ENCODE measurements at regions not wholly inside any gene's neighbourhood (a gene's known extent, or its start where the extent isn't known, plus 50 kb on each side); places are given as distances from the start of the nearest gene placed in this dataset.

DNA sequence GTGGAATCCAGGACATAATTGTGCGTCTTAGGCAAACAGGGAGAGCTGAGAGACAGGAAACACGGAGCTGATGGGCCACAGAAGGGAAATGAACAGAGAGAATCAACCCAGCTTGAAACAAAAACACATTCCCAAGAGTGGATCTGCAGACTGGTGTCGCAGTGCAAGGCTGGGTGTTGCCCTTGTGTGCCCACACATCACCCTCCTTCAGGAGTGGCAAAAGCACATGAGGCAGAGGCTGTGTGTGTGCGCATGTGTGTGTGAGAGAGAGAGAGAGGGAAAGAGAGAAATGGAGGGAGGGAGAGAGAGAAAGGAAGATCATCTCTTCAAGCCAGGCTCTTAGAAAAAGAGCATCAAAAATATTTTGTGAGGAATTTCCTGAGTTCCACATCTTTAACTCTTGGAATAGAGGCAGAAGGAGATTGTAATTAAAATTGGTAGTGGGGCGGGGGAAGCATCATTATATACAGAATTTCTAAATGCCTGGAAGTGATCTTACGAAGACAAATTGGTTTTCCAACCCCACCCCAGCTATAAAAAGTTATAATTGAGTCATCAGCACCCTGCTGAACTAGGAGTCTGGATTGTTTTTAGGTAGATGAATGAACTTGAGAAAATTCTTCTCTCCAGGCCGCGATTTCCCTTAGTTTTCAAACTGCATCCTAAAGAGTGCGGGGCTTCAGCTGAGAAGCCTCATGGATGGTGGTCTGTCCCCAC lies 480.7 kb downstream of the NPHP4 start:
- Mint-ChIP-seq H3K9me3 (no peaks in the 10 kb centered on the region), H3K4me3 (no peak overlapping the region), H3K27me3 (peaks cover 6% of the 10 kb centered on the region), H3K27ac (no peak overlapping the region), H3K36me3 (ENCODE audit: low read depth) (no peaks in the 10 kb centered on the region), H3K4me1 (no peaks in the 10 kb centered on the region)
- ATAC-seq (replicated peaks): no peak

DNA sequence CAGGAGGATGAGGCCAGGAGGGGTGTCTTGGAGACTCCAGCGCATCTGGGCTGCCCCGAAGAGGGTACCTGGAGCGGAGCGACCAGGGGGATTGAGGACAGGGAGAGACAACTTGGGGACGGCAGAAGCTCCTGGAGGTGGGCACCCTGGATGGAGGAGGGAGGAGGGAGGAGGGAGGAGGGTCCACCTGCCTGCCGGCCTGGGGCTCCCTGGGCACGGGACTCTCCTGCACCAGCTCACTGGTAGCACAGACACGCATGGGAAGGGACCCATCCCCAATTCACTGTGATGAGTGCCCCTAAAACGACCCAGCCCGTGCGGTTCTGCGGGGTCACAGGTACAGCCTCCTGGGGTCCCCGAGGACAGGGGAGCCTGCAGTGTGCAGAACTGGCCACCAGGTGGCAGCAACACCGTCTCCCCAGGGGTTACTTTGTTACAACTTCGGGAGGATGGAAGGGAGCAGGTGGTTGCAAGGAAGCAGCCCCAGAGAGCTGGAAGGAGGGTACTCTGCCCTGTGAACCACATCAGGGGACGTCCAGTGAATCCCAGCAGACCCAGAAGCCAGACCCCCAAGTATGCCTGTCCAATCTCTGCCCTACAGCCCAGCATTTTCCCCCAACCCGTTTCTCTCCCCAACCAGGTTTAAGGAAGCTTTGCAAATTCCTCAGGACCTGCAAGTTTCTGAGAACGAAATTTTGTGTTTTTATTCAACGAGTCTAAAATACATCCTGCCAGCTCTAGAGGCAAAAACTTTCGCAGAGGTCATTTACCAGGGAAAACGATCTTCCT lies 482.4 kb downstream of the NPHP4 start:
- peak; percentile 66 for ATAC-seq (replicated peaks)
- Mint-ChIP-seq H3K27me3 (no peaks in the 10 kb centered on the region), H3K4me1 (no peaks in the 10 kb centered on the region), H3K9me3 (no peaks in the 10 kb centered on the region), H3K36me3 (ENCODE audit: low read depth) (no peaks in the 10 kb centered on the region), H3K27ac (no peak overlapping the region), H3K4me3 (no peak overlapping the region)

DNA sequence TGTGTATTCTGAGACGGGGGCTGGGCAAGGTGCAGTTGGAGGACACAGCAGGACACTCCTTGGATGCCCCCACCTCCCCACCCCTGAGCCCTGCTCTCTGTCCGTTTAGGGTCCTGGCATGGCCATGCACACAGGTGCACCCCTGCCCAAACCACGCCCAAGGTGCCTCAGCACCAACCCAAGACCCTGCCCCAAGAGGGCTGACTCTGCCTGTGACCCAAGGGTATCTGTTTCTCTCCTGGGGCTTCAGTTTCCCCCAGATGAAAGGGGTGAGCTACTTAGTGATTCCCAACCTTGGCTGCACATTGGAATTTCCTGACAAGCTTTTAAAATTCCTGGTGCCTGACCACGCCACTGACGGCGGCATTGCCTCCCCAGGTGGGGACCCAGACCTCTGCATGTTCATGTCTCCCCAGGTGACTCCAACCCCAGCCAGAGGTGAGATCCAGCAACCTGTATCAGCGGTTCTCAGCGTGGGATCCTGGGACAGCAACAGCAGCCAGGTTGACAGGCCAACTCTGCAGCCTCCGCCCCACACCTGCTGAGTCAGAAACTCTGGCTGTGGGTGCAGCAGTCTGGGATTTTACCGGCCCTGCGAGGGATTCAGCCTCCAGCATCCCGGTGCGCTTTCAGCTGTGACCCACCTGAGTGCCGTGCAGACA lies 483.4 kb downstream of the NPHP4 start:
- Mint-ChIP-seq H3K27me3 (no peaks in the 10 kb centered on the region), H3K9me3 (no peaks in the 10 kb centered on the region), H3K4me1 (no peaks in the 10 kb centered on the region), H3K36me3 (ENCODE audit: low read depth) (no peaks in the 10 kb centered on the region), H3K4me3 (no peak overlapping the region), H3K27ac (no peak overlapping the region)
- no peak for ATAC-seq (replicated peaks)

DNA sequence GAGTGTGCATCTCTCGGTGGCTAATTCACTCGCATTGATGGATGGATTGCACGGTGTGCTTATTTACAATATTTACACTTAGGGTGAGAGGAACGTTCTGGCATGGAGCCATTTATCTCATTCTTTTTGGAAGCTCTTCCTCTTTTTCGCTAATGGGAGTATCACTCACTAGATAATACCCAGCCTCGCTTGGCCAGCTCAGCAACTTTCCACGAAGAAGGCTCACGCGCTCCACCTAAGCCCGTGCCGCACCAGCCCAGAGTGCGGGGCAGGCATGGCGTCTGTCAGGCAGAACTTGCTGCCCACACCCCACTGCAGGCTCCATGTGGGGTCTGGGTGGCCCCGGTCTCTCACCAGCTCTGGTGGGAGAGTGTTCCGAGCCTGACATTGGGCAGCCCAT lies 484.9 kb downstream of the NPHP4 start:
- no peak overlapping the region for H3K27ac Mint-ChIP-seq
- no peak for ATAC-seq (replicated peaks)
- no peaks in the 10 kb centered on the region for H3K27me3 Mint-ChIP-seq
- no peaks in the 10 kb centered on the region for H3K36me3 Mint-ChIP-seq (ENCODE audit: low read depth)
- no peak overlapping the region for H3K4me3 Mint-ChIP-seq
- H3K9me3 Mint-ChIP-seq: no peaks in the 10 kb centered on the region
- no peaks in the 10 kb centered on the region for H3K4me1 Mint-ChIP-seq

DNA sequence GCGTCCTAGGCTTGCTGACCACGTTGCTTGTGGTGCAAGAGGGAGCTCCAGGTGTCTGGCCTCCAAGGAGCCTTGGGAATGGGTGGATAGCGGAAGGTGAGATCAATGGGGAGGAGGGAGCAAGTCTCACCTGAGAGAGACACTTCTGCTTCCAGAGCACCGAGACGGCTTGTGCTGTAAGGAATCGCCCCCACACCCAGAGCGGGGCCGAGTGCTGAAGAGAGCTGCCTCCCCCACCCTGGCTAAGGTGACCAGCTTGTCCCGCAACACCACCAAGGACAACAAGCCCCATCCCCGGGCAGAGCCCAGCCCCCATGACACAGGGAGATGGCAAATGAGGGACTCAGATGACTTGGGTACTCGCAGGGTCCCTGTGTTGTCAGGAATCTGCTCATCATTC lies 485.6 kb downstream of the NPHP4 start:
- H3K36me3 Mint-ChIP-seq (ENCODE audit: low read depth): no peaks in the 10 kb centered on the region
- ATAC-seq (replicated peaks): no peak
- H3K27ac Mint-ChIP-seq: no peak overlapping the region
- H3K9me3 Mint-ChIP-seq: no peaks in the 10 kb centered on the region
- H3K4me1 Mint-ChIP-seq: no peaks in the 10 kb centered on the region
- H3K4me3 Mint-ChIP-seq: no peak overlapping the region
- no peaks in the 10 kb centered on the region for H3K27me3 Mint-ChIP-seq

DNA sequence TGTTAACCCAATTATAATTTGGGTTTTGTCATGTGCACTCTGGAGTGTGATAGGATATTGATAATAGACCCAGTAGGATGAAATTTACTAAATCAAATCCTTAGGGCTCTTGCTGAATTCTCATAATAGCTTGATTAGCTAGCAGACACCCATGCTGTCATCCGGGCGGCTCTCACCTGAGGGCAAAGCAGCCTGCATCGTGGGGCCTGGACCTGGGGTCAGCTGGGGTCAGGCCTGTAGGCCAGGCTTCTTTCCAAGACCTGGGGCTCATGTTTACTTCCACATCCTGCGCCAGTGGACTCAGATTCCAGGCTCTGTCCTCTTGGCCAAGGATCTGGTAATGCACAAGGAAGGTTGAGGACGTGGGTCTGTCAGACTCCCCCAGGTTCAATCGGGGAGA lies 486.3 kb downstream of the NPHP4 start:
- no peaks in the 10 kb centered on the region for H3K36me3 Mint-ChIP-seq (ENCODE audit: low read depth)
- ATAC-seq (replicated peaks): no peak
- H3K4me1 Mint-ChIP-seq: no peaks in the 10 kb centered on the region
- no peaks in the 10 kb centered on the region for H3K9me3 Mint-ChIP-seq
- no peaks in the 10 kb centered on the region for H3K27me3 Mint-ChIP-seq
- H3K27ac Mint-ChIP-seq: no peak overlapping the region
- H3K4me3 Mint-ChIP-seq: no peak overlapping the region

DNA sequence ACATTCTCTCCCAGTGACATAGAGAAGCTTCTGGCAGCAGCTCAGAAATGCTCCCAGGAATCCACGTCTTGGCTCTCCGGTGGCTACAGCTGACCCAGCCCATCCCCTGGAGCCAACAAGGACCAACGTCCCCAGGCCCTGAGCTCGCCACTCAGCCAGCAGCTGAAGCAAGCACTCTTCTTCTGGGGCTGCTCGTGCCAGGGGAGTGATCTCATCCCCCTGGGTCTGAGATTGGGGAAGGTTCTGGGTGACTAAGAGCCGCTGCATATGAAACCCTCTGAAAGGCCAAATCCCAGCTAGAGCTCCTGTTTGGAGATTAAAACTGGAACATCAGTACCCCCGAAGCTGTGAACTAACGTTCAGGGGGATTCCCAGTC lies 487.9 kb downstream of the NPHP4 start:
- no peak overlapping the region for H3K4me3 Mint-ChIP-seq
- H3K9me3 Mint-ChIP-seq: no peaks in the 10 kb centered on the region
- H3K27me3 Mint-ChIP-seq: no peaks in the 10 kb centered on the region
- no peak for ATAC-seq (replicated peaks)
- no peaks in the 10 kb centered on the region for H3K36me3 Mint-ChIP-seq (ENCODE audit: low read depth)
- no peaks in the 10 kb centered on the region for H3K4me1 Mint-ChIP-seq
- H3K27ac Mint-ChIP-seq: no peak overlapping the region

DNA sequence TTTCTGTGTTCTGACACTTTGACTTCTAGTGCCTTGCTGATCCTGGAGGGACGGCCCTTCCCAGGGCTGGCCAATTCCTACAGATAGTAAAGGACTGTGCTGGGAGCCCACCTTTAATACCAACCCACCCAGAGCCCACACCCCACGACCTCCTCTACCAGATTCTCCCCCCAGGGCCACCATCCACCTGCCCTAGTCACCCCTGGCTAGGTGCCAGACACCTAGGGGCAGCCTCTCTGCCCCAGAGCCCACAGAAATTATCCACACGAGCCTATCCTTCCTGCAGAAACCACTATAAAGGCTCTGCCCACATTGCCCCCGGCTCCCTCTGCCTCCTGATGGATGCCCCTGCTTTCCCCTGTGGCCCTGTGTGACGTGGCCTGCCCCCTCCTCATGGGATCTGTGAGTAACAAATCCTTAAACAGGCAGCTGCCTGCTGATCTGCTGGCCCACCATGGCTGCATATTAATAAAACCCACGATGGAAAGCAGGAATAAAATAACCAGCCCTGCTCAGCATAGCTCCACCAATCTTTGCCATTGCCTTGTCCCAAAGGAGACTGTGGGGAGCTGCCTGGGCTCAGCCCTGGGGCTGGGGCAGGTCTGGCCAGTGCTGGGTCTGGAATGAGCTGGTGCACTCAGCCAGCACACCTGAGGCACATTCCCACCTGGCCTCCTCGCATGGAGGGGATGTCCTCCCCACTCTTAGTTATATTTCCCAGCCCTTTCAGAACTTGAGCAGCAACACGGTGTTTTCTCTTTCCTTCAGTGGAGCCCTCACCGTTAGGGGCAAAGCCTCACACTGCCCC lies 488.5 kb downstream of the NPHP4 start:
- no peaks in the 10 kb centered on the region for H3K4me1 Mint-ChIP-seq
- H3K27ac Mint-ChIP-seq: no peak overlapping the region
- no peak for ATAC-seq (replicated peaks)

DNA sequence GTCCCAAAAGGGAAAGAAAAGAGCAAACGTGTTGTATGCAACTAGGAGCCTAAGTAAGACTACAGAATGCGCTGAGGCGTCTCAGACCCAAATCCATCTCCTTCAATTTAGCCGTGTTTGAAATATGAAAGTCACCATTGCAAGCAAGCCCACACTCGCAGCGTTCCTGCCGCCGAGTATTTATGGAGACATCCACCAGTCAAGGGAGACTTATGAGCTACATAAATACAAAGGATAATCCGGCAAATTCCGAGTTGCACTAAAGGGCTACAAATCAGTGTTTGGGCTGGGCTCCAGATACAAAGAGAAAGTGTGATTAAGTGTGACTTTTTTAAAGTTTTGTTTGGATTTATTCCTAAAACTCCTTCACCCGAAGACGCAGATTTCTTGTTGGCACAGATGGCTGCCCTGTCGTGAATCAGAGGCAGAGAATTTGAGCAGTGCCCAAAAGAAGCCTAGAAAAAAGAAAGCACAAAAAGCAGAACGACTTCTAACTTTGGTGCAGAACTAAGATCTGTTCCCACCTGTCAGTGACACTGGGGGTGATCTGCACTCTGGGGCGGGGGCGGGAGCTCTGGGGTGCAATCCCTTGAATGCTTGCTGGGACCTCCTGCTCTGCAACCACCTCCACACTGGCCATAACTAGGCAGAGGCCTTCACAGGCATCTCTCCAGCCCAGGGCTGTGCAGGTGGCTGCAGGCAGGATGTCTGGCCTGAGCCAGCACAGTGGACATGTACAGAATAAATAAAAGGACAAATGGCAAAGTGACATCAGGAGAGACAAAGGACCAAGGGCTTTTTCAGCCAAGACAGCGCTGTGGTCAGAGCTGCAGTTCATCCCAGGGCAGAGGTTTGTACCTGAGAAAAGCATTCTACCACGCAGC lies 489.7 kb downstream of the NPHP4 start:
- Mint-ChIP-seq H3K4me3 (no peak overlapping the region), H3K4me1 (no peaks in the 10 kb centered on the region), H3K9me3 (no peaks in the 10 kb centered on the region), H3K36me3 (ENCODE audit: low read depth) (no peaks in the 10 kb centered on the region), H3K27ac (no peak overlapping the region), H3K27me3 (no peaks in the 10 kb centered on the region)
- no peak for ATAC-seq (replicated peaks)

More for the DNA sequence above, 488.5 kb downstream of the NPHP4 start:
- Mint-ChIP-seq H3K4me3 (no peak overlapping the region), H3K9me3 (no peaks in the 10 kb centered on the region), H3K27me3 (no peaks in the 10 kb centered on the region), H3K36me3 (ENCODE audit: low read depth) (no peaks in the 10 kb centered on the region)

DNA sequence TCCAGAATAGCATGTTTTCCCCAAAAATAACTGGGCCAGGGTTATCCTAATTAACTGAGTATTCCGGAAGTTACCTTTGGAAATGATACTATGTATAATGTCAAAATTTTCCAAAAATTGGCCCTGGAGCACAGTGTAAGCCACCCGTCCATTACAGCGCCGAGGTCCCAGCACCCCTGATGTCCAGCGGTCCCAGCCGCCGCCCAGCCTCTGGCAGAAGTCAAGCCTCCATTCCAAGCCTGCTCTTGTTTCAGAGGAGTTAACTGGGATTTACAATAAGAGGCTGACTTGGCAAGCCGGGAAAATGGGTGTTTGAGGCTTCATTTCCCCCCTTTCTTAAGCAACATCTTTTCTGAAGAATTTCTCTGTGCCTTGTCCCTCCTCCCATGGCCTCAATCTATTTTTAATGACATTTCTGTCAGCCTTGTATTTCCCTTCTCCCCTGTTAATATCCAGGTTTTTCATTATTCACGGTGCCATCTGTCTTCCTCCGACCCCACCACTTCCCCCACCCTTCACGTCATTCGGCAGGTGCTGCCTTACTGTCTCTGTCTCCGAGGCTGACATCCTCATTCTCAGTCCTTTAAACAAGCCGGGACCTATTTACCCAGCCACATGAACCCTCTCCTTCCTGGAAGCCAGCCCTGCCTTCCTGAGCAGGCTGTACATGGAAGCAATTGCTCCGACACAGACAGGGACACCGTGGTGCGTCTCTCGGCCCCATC lies 490.9 kb downstream of the NPHP4 start:
- Mint-ChIP-seq H3K27me3 (peaks cover 5% of the 10 kb centered on the region), H3K9me3 (no peaks in the 10 kb centered on the region), H3K4me1 (no peaks in the 10 kb centered on the region), H3K27ac (no peak overlapping the region), H3K4me3 (no peak overlapping the region), H3K36me3 (ENCODE audit: low read depth) (no peaks in the 10 kb centered on the region)
- no peak for ATAC-seq (replicated peaks)

DNA sequence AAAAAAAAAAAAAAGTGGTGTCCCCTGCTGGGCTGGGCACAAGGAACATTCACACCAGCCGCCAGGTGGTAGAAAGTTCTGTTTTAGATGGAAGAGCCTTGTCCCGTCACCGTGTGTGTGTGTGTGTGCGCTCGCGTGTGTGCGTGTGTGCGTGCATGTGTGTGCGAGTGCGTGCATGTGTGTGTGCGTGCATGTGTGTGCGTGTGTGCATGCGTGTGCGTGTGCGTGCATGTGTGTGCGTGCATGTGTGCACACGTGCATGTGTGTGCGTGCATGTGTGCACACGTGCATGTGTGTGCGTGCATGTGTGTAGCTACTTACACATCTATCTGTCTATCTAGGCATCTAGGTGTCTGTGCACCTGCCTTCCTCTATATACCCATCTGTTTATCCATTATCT lies 491.7 kb downstream of the NPHP4 start:
- no peak for ATAC-seq (replicated peaks)
- H3K27me3 Mint-ChIP-seq: peaks cover 6% of the 10 kb centered on the region
- H3K27ac Mint-ChIP-seq: no peak overlapping the region
- H3K4me1 Mint-ChIP-seq: no peaks in the 10 kb centered on the region
- H3K36me3 Mint-ChIP-seq (ENCODE audit: low read depth): no peaks in the 10 kb centered on the region
- H3K4me3 Mint-ChIP-seq: no peak overlapping the region
- H3K9me3 Mint-ChIP-seq: no peaks in the 10 kb centered on the region

DNA sequence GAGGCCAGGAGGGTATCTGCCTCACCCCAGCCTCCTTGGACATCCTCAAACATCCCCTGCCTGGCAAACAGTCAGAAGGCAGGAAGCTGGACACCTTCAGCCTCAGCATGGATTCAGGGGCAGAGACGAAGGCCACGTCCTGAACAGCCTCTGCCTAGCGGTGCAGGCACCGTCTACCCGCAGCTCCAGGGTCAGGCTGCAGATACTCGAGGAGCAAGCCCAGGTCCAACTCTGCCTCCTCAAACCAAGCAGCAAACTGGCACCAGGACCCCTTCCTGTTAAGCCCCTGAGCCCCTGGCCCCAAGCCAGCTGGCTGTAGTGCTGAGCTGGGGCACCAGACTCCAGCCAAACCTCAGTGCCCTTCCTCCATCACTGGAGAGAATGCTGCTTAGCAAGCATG lies 494.7 kb downstream of the NPHP4 start:
- Mint-ChIP-seq H3K9me3 (no peaks in the 10 kb centered on the region), H3K4me1 (no peaks in the 10 kb centered on the region), H3K4me3 (no peak overlapping the region), H3K27me3 (peaks cover 11% of the 10 kb centered on the region), H3K36me3 (ENCODE audit: low read depth) (no peaks in the 10 kb centered on the region), H3K27ac (no peak overlapping the region)
- no peak for ATAC-seq (replicated peaks)
